HepG2 (cell line): ENCODE measurements at regions not wholly inside any gene's neighbourhood (a gene's known extent, or its start where the extent isn't known, plus 50 kb on each side); places are given as distances from the start of the nearest gene placed in this dataset.

Experiments
- ATAC-seq: fragments of 200-7000 bp; cut with Tn5 transposase; 3 replicates; pipeline ENCODE4 v1.9.1; 2020; ENCODE audit warnings: mild to moderate bottlenecking, moderate library complexity
- BruUV-seq: library from RNA; stranded (reverse); fragments of 400-500 nt; replicated peaks from 2 replicates; lab custom pipeline; 2021; lab: Mats Ljungman, UMichigan
- CTCF ChIA-PET: fragments of 300-600 bp; formaldehyde crosslinking; extraction: SDS; loops from one replicate; lab custom pipeline; 2021; ENCODE audit warnings: low total read pairs, inconsistent platforms, low intra/inter-chr PET ratio; lab: Yijun Ruan, JAX
- POLR2A ChIA-PET: fragments of 350-600 bp; sonication (Branson Sonifier 250); formaldehyde crosslinking; loops from one replicate; lab custom pipeline; 2020; ENCODE audit warnings: antibody characterized with exemption, inconsistent platforms; lab: Yijun Ruan, JAX
- DNase-seq: peaks from one replicate; pipeline ENCODE4 v3.0.0-alpha.2; 2015; ENCODE audit warnings: low spot score
- FAIRE-seq: peaks from 3 replicates; lab custom pipeline; 2011; peaks lifted over from hg19 to GRCh38; lab: Jason Lieb, UNC
- H2AFZ ChIP-seq: one replicate; pipeline ENCODE4 v1.6.1; 2011; ENCODE audit warnings: low read length, inconsistent platforms
- H3K27ac ChIP-seq: fragments of 300-600 bp; 3 replicates; pipeline ENCODE4 v1.8.0; 2011; ENCODE audit warnings: mixed run types, mild to moderate bottlenecking, mixed read lengths, low read length, inconsistent platforms; ENCODE audit not compliant: insufficient read depth; ENCODE audit errors: extremely low read length
- H3K27me3 ChIP-seq, 2 experiments: fragments of 200-600 bp in 1 of 2; 2 replicates in 1 of 2; 3 replicates in 1 of 2; pipeline versions ENCODE4 v1.6.0 to v1.8.0; 2011; ENCODE audit warnings: low read length in 2 of 2, mild to moderate bottlenecking in 2 of 2, moderate library complexity in 2 of 2, inconsistent platforms in 1 of 2; ENCODE audit not compliant: insufficient read depth in 2 of 2, control insufficient read depth in 1 of 2
- H3K36me3 ChIP-seq, 2 experiments: fragments of 200-600 bp in 1 of 2; replicated peaks in 1 of 2; 2 replicates in 1 of 2; 3 replicates in 1 of 2; pipeline versions ENCODE4 v1.5.1 to v1.8.0; 2011; ENCODE audit warnings: low read length in 2 of 2, inconsistent platforms in 1 of 2; ENCODE audit not compliant: insufficient read depth in 2 of 2, control insufficient read depth in 1 of 2
- H3K4me1 ChIP-seq: 2 replicates; pipeline ENCODE4 v1.5.1; 2012; ENCODE audit warnings: low read length, inconsistent platforms; ENCODE audit not compliant: insufficient read depth
- H3K4me2 ChIP-seq: 2 replicates; pipeline ENCODE4 v1.6.0; 2011; ENCODE audit warnings: low read depth, low read length, inconsistent platforms
- H3K4me3 ChIP-seq, 3 experiments: fragments of 200-600 bp in 1 of 3; sonication (generic), shearing (Covaris generic) in 1 of 3; replicated peaks in 1 of 3; 2 replicates each; pipeline ENCODE4 v1.5.1; 2011 to 2016; ENCODE audit warnings: low read length in 3 of 3, inconsistent platforms in 2 of 3, low read depth in 2 of 3, mild to moderate bottlenecking in 2 of 3, control low read depth in 1 of 3, mixed read lengths in 1 of 3; ENCODE audit not compliant: insufficient read depth in 1 of 3
- H3K79me2 ChIP-seq: one replicate; pipeline ENCODE4 v1.6.1; 2011; ENCODE audit warnings: low read length, inconsistent platforms; ENCODE audit not compliant: insufficient read depth
- H3K9ac ChIP-seq: 2 replicates; pipeline ENCODE4 v1.6.0; 2011; ENCODE audit warnings: mild to moderate bottlenecking, low read depth, low read length, inconsistent platforms; ENCODE audit not compliant: insufficient read depth
- H3K9me3 ChIP-seq: 2 replicates; pipeline ENCODE4 v1.5.1; 2012; ENCODE audit warnings: mild to moderate bottlenecking, low read length
- H4K20me1 ChIP-seq: 2 replicates; pipeline ENCODE4 v1.6.0; 2011; ENCODE audit warnings: inconsistent platforms, mild to moderate bottlenecking, low read length, moderate library complexity; ENCODE audit not compliant: insufficient read depth
- CAMTA2 ChIP-seq: sonication (generic); formaldehyde crosslinking; IDR thresholded peaks from 2 replicates; pipeline ENCODE4 v1.4.0; 2020; ENCODE audit warnings: mild to moderate bottlenecking, missing genetic modification reagents, borderline replicate concordance
- MTF2 ChIP-seq: sonication (generic); formaldehyde crosslinking; IDR thresholded peaks from 2 replicates; pipeline ENCODE4 v1.5.0; 2020; ENCODE audit warnings: missing genetic modification reagents, borderline replicate concordance
- NR2C2 ChIP-seq: sonication (generic); formaldehyde crosslinking; IDR thresholded peaks from 2 replicates; pipeline ENCODE4 v1.4.0; 2020; ENCODE audit warnings: missing genetic modification reagents, mild to moderate bottlenecking, moderate library complexity, borderline replicate concordance
- PCBP1 ChIP-seq: fragments of 200-400 bp; formaldehyde crosslinking; IDR thresholded peaks from 2 replicates; pipeline ENCODE4 v1.6.1; 2017; ENCODE audit warnings: mild to moderate bottlenecking, low read depth, low read length, borderline replicate concordance
- ZNF331 ChIP-seq: sonication (generic); formaldehyde crosslinking; IDR thresholded peaks from 2 replicates; pipeline ENCODE4 v1.4.0; 2020; ENCODE audit warnings: missing genetic modification reagents
- WGBS: methylation state at CpG from one replicate; pipeline ENCODE4 v1.1.6; 2017; ENCODE audit warnings: low lambda C conversion rate; 5-methylcytosine and 5-hydroxymethylcytosine counted together
- in situ Hi-C: cut with HindIII; loops from 2 replicates; pipeline ENCODE4 v1.10.0; 2017; ENCODE audit warnings: low pct_unique_long_range_greater_than_20kb; ENCODE audit not compliant: extremely low pct_ligation_motif_present
- intact Hi-C: fragments of 100-400 bp; cut with micrococcal nuclease; formaldehyde crosslinking; loops from one replicate; pipeline ENCODE4 v1.10.0; 2022; ENCODE audit not compliant: unreplicated experiment
- TF ChIP-seq, protein P1 (sequence below): sonication (generic); formaldehyde crosslinking; IDR thresholded peaks from 2 replicates; pipeline ENCODE4 v1.9.0; 2022; ENCODE audit warnings: missing genetic modification reagents, mild to moderate bottlenecking, borderline replicate concordance
- TF ChIP-seq, protein P2 (sequence below): sonication (generic); formaldehyde crosslinking; IDR thresholded peaks from 2 replicates; pipeline ENCODE4 v1.4.0; 2020; ENCODE audit warnings: mild to moderate bottlenecking, missing genetic modification reagents

DNA sequence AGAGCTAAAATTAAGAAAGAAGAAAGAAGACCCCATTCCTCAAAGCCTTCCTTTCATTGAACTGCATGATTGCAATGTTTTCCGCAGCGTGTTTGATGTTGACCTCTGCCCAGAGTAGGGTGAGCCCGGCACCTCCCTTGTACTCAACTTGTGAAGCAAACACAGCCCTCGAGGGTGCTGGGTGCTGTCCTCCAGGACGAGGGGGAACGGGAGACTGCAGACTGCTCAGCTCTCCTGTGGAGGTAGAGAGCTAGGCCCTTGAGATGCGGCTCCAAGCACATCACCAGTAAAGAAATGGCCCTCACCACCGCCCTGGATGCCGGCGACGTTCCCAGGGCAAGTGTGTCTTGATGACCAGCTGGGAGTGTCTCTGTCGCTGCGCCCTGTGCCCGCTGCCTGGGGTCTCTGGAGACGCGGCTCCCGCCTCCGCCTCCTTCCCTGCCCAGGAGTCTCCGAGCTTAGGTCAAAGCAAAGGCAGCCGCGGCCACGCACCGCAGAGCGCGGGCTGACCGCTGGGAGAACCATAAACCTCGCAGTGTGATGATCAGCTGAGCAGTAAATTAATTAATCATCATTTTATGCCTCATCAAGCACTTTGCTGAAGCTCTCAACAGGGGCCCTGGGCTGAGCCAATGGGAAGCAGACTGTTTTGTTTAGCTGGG, 108.7 kb downstream of the IRX2 start:
- no peak overlapping the region for H3K9ac ChIP-seq

DNA sequence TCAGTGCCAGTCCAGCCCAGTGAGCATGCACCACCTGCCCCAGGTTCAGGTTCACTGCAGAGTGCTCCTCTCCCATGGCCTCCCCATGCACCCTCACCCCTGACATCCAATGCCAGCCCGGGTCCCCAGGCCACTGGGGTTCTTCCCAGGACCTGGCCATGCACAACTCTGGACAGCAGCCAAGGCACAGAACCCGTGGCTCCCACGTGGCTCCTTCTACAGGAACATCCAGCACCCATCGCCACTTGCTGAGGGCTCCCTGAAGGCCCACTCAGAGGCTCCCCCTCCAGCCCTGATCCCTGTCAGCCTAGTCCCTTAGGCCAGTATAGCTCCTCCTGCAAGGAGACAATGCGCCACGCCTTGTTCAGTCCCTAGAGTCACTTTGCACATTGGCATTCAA, 110.8 kb downstream of the IRX2 start:
- Histone ChIP-seq H3K9me3 (no peaks in the 10 kb centered on the region), H3K4me1 (no peaks in the 10 kb centered on the region), H3K9ac (no peak overlapping the region), H3K27ac (no peak overlapping the region), H2AFZ (no peak overlapping the region), H3K79me2 (no peaks in the 10 kb centered on the region), H3K27me3 (peaks cover 0 to 32% of the 10 kb centered on the region in 2 experiments; a peak in 2 of 5 replicates), H3K36me3 (no peaks in the 10 kb centered on the region), H3K4me3 (no peak overlapping the region), H3K4me2 (no peak overlapping the region), H4K20me1 (no peaks in the 10 kb centered on the region)
- BruUV-seq = no TSS peak
- DNase-seq (no peak), ATAC-seq (no peak), FAIRE-seq (no peak)
- ChIA-PET POLR2A (no interaction called here), CTCF (no interaction called here)
- intact Hi-C loops = no loop called here
- in situ Hi-C loops = no loop called here
- WGBS = 29% methylated on average over 5 of the region's 6 CpGs
- TF ChIP-seq, protein P1, sequence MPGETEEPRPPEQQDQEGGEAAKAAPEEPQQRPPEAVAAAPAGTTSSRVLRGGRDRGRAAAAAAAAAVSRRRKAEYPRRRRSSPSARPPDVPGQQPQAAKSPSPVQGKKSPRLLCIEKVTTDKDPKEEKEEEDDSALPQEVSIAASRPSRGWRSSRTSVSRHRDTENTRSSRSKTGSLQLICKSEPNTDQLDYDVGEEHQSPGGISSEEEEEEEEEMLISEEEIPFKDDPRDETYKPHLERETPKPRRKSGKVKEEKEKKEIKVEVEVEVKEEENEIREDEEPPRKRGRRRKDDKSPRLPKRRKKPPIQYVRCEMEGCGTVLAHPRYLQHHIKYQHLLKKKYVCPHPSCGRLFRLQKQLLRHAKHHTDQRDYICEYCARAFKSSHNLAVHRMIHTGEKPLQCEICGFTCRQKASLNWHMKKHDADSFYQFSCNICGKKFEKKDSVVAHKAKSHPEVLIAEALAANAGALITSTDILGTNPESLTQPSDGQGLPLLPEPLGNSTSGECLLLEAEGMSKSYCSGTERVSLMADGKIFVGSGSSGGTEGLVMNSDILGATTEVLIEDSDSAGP (CRISPR knock-in tag) = no peak
- TF ChIP-seq NR2C2 (CRISPR knock-in tag) (no peak), CAMTA2 (CRISPR knock-in tag) (no peak)
- TF ChIP-seq, protein P2, sequence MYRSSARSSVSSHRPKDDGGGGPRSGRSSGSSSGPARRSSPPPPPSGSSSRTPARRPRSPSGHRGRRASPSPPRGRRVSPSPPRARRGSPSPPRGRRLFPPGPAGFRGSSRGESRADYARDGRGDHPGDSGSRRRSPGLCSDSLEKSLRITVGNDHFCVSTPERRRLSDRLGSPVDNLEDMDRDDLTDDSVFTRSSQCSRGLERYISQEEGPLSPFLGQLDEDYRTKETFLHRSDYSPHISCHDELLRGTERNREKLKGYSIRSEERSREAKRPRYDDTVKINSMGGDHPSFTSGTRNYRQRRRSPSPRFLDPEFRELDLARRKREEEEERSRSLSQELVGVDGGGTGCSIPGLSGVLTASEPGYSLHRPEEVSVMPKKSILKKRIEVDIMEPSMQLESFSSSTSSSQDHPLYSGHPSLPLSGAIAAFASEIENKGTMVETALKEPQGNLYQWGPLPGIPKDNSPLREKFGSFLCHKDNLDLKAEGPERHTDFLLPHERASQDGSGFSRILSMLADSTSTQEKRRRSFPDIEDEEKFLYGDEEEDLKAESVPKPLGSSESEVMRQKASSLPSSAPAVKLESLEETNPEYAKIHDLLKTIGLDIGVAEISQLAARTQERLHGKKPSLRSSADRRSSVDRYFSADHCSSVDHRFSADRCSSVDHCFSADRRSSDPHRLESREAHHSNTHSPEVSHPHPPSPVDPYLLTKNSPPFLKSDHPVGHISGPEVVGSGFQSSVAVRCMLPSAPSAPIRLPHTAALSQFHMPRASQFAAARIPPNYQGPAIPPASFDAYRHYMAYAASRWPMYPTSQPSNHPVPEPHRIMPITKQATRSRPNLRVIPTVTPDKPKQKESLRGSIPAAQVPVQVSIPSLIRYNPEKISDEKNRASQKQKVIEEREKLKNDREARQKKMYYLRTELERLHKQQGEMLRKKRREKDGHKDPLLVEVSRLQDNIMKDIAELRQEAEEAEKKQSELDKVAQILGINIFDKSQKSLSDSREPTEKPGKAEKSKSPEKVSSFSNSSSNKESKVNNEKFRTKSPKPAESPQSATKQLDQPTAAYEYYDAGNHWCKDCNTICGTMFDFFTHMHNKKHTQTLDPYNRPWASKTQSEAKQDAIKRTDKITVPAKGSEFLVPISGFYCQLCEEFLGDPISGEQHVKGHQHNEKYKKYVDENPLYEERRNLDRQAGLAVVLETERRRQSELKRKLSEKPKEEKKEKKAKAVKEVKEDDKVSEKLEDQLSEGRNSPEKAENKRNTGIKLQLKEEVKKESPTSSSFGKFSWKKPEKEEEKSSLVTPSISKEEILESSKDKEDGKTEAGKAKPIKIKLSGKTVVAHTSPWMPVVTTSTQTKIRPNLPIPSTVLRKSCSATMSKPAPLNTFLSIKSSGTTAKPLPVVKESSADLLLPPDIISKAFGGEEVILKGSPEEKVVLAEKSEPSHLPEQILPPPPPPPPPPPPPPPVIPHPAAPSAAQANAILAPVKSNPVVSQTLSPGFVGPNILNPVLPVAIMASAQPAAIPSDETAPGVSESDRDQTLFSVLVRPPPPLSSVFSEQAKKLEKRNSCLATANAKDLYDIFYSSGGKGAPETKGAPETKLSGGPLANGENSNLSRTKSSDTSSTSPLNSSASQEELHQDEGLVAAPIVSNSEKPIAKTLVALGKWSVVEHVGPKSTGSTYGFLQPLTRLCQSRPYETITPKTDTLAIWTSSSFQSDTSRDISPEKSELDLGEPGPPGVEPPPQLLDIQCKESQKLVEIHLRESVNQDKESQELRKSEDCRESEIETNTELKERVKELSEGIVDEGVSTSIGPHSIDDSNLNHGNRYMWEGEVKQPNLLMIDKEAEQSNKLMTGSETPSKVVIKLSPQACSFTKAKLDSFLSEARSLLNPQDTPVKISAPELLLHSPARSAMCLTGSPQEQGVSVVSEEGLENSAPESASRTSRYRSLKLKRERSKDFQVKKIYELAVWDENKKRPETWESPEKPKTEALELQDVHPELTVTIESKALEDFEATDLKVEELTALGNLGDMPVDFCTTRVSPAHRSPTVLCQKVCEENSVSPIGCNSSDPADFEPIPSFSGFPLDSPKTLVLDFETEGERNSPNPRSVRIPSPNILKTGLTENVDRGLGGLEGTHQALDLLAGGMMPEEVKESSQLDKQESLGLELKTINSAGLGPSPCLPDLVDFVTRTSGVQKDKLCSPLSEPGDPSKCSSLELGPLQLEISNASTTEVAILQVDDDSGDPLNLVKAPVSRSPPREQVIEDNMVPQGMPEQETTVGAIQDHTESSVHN (CRISPR knock-in tag) = no peak

More for the DNA sequence above, 108.7 kb downstream of the IRX2 start:
- Histone ChIP-seq H3K36me3 (no peaks in the 10 kb centered on the region), H3K27ac (no peak overlapping the region), H3K9me3 (no peaks in the 10 kb centered on the region), H3K4me2 (no peak overlapping the region), H3K4me1 (no peaks in the 10 kb centered on the region), H3K4me3 (no peak overlapping the region), H3K79me2 (no peaks in the 10 kb centered on the region), H3K27me3 (peaks cover 0 to 39% of the 10 kb centered on the region in 2 experiments; a peak in 3 of 5 replicates), H4K20me1 (no peaks in the 10 kb centered on the region), H2AFZ (no peak overlapping the region)
- CTCF ChIA-PET = no interaction called here
- no peak for DNase-seq
- TF ChIP-seq ZNF331 (CRISPR knock-in tag) = no peak
- no peak for TF ChIP-seq PCBP1
- no peak for TF ChIP-seq MTF2 (CRISPR knock-in tag)
- intact Hi-C loops (no loop called here), in situ Hi-C loops (no loop called here)
- no peak for ATAC-seq
- no TSS peak for BruUV-seq
- 60% methylated on average over 16 of the region's 27 CpGs for WGBS
- FAIRE-seq = no peak
- POLR2A ChIA-PET = no interaction called here
